IPS DF 6.9 (cell line): ENCODE measurements at regions not wholly inside any gene's neighbourhood (a gene's known extent, or its start where the extent isn't known, plus 50 kb on each side); places are given as distances from the start of the nearest gene placed in this dataset.

Experiments
- DNase-seq: peaks from one replicate; pipeline ENCODE4 v3.0.0-alpha.2; 2013; ENCODE audit warnings: low read depth, low spot score
- H3K27ac ChIP-seq: one replicate; pipeline ENCODE4 v1.5.1; 2013; ENCODE audit warnings: low read length, control low read depth
- H3K27me3 ChIP-seq: 2 replicates; pipeline ENCODE4 v1.6.1; 2013; ENCODE audit warnings: mild to moderate bottlenecking, low read length; ENCODE audit not compliant: control insufficient read depth, insufficient read depth
- H3K36me3 ChIP-seq: 2 replicates; pipeline ENCODE4 v1.6.1; 2013; ENCODE audit warnings: low read length; ENCODE audit not compliant: control insufficient read depth, insufficient read depth
- H3K4me1 ChIP-seq: 2 replicates; pipeline ENCODE4 v1.6.1; 2013; ENCODE audit warnings: low read length; ENCODE audit not compliant: control insufficient read depth, insufficient read depth
- H3K4me3 ChIP-seq: 2 replicates; pipeline ENCODE4 v1.5.1; 2013; ENCODE audit warnings: mild to moderate bottlenecking, low read length
- H3K9me3 ChIP-seq: 2 replicates; pipeline ENCODE4 v1.6.1; 2013; ENCODE audit warnings: low read length, inconsistent platforms; ENCODE audit not compliant: control insufficient read depth, insufficient read depth
- WGBS: extraction: QIAGEN DNeasy Blood & Tissue Kit; methylation state at CpG from one replicate; pipeline ENCODE4 v1.1.7; 2013; ENCODE audit warnings: mixed read lengths, missing lambda C conversion rate; ENCODE audit not compliant: insufficient read length, insufficient coverage; 5-methylcytosine and 5-hydroxymethylcytosine counted together

DNA sequence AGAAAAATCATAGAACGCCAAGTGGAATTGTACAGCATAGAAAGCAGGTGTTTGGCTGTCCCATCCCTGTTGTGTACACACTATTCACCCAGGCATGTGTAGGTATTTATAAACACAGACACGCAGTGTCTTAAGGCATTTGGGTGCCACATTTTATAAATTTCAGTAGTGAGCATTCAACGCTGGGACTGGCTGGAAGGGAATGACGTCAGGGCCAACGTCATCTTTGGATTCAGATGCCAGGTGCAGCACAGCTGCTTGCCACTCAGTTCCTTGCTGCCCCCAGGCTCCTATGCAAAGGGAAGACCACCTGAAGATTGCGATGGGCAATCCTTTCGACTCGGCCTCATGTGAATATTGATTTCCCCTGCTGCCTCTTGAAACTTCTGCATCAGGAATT is 461.7 kb upstream of the SOX11 start:
- Histone ChIP-seq H3K9me3 (no peaks in the 10 kb centered on the region), H3K27me3 (no peaks in the 10 kb centered on the region), H3K4me1 (no peaks in the 10 kb centered on the region), H3K4me3 (no peak overlapping the region), H3K36me3 (no peaks in the 10 kb centered on the region), H3K27ac (no peak overlapping the region)
- no peak for DNase-seq
- WGBS = no CpG with 5 or more reads among the region's 8 CpGs

DNA sequence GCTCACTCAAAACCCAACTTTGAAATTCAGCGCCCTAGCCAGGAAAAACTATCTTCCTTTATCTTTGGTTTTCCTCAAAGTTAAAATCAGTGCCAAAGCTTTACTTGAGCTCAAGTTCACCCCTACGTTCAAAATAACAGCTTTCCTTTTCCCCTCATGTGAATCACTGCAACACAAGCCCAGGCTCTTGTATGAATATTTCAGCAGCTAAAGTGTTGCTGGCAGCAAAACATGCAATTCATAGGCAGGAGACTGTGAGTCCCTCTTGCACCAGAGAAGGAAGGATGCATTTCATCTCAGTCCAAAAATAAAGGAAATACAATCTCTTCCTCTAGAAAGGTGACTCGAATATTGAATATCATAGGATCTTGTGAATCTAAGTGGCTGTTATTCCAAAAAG is 461.3 kb upstream of the SOX11 start:
- Histone ChIP-seq H3K4me3 (no peak overlapping the region), H3K4me1 (no peaks in the 10 kb centered on the region), H3K9me3 (no peaks in the 10 kb centered on the region), H3K27me3 (no peaks in the 10 kb centered on the region), H3K27ac (no peak overlapping the region), H3K36me3 (no peaks in the 10 kb centered on the region)
- DNase-seq = no peak
- no CpG with 5 or more reads among the region's 3 CpGs for WGBS

DNA sequence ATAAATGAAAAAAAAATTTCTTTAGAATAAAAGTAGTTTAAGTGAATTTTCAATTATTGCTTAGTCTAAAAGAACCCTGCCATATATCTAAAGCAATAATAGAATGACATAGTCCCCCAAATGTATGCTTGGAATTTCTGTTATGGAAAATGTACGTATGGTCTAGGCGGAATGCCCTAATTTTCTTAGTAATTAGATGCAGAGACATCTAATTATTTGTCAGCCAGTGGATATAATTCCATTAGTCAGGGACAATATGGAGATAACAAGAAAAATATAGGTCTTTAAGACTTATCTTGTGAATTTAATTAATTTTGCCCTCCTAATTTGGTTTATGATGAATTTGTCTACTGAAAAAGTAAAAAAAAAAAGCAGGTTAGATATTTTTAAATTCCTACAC is 460.9 kb upstream of the SOX11 start:
- no CpG with 5 or more reads among the region's 2 CpGs for whole genome bisulfite sequencing
- H3K27ac ChIP-seq = no peak overlapping the region
- no peaks in the 10 kb centered on the region for H3K4me1 ChIP-seq
- H3K36me3 ChIP-seq = no peaks in the 10 kb centered on the region
- no peaks in the 10 kb centered on the region for H3K9me3 ChIP-seq
- no peak overlapping the region for H3K4me3 ChIP-seq
- no peak for DNase-seq
- H3K27me3 ChIP-seq = no peaks in the 10 kb centered on the region

DNA sequence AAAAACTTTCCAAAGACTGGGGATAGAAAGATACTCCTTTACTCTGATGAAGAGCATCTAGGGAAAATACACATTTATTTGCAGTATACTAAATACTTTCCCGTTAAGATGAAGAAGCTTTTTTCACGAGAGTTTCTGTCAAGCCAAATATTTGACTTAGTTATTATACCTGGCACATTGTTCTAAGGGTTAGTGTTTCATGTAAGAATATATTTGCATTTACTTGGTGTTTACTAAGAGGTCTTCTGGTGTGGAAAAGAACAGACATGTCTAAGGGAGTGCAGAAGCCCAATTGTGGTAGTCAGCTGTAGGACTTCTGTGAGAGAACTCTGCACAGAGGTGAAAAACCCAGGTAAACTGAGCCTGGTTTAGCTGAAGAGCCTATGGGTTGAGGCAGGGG is 457.6 kb upstream of the SOX11 start:
- H3K36me3 ChIP-seq = no peaks in the 10 kb centered on the region
- H3K27me3 ChIP-seq = no peaks in the 10 kb centered on the region
- no peak overlapping the region for H3K4me3 ChIP-seq
- no peak for DNase-seq
- H3K9me3 ChIP-seq = no peaks in the 10 kb centered on the region
- H3K27ac ChIP-seq = no peak overlapping the region
- no CpG with 5 or more reads among the region's 2 CpGs for WGBS
- no peaks in the 10 kb centered on the region; the same call in 1 of the 2 replicates for H3K4me1 ChIP-seq

DNA sequence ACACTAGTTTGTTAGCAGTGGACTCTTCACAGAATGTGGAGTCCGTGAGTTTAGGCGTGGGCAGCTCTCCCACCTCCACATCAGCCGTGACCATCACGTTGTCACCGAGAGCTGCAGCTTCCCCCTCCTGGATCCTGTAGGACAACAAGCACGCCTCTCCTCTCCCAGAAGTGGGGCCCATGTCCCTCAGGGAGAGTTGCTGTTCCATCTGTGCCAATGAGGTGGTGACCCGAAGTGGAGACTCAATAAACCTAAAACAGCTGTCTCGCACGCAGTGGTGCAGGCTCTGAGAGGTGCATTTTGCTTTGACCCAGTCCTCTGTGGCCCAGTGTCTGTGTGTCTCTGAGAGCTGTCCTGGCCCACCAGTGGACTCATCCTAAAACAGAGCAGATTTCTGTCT is 456.5 kb upstream of the SOX11 start:
- no peaks in the 10 kb centered on the region for H3K36me3 ChIP-seq
- no CpG with 5 or more reads among the region's 9 CpGs for WGBS
- H3K9me3 ChIP-seq = no peaks in the 10 kb centered on the region
- no peaks in the 10 kb centered on the region for H3K27me3 ChIP-seq
- no peak for DNase-seq
- no peak overlapping the region for H3K4me3 ChIP-seq
- no peak overlapping the region for H3K27ac ChIP-seq
- no peaks in the 10 kb centered on the region; the same call in 1 of the 2 replicates for H3K4me1 ChIP-seq

DNA sequence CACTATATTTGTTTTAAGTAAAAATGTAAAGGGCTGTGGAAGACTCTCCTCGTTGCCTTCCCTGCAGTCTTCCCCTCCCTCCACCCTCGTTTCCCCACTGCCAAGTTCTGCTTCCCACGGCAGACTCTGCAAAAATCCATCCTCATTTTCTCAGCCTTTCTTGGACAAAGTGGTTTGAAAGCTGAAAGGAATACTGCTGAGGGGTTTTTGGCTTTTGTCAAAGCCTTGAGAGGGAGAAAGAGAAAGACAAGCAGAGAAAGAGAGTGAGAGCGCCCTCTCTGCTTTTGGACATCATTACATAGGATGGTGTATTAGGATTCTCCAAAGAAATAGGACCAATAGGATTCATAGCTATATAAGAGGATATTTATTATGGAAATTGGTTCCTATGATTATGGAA is 455.9 kb upstream of the SOX11 start:
- Histone ChIP-seq H3K27me3 (no peaks in the 10 kb centered on the region), H3K9me3 (no peaks in the 10 kb centered on the region), H3K36me3 (no peaks in the 10 kb centered on the region), H3K27ac (no peak overlapping the region), H3K4me3 (no peak overlapping the region), H3K4me1 (no peaks in the 10 kb centered on the region; the same call in 1 of the 2 replicates)
- no CpG with 5 or more reads among the region's 4 CpGs for WGBS
- peak; percentile 35 for DNase-seq

DNA sequence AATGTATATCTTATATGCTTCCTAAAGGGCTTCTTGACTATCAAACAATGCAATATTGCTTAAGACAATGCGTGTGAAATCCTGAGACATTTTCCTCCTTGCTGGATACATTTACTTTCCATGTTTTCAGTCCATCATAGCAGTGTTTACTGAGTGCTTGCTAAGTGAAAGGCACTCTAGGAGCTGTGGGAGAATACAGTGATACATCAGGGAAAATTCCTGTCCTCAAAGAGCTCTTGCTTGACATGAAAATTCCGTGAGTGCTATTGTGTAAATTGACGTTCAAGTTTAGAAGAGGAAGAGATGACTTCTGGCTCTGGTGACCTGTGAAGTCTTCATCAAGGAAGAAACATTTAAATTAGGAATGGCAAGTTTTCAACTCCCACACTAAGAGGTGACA is 449.4 kb upstream of the SOX11 start:
- DNase-seq = no peak
- WGBS = no CpG with 5 or more reads among the region's 3 CpGs
- H3K36me3 ChIP-seq = no peaks in the 10 kb centered on the region
- H3K4me3 ChIP-seq = no peak overlapping the region
- H3K4me1 ChIP-seq = no peaks in the 10 kb centered on the region
- H3K27ac ChIP-seq = no peak overlapping the region
- no peaks in the 10 kb centered on the region for H3K9me3 ChIP-seq
- H3K27me3 ChIP-seq = no peaks in the 10 kb centered on the region

DNA sequence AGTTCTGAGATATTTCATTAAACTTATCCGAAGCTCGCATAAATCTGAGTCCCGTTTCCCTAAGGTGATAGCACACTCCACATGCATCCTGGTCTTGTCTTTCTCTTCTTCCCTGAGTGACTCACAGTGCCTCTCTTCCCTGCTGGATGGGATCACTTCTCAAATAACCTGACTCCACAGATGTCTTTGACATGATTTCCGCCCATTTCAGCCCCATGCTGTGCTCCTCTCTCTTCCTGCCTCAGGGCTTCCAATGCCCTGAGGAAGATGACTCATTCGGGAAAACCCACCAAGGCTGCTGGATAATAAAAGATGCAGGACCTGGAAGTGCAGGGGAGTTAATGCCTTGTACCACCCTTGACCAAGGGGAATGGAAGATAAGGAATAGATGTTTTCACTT is 441.7 kb upstream of the SOX11 start:
- peak; percentile 27 for DNase-seq
- H3K27ac ChIP-seq = no peak overlapping the region

DNA sequence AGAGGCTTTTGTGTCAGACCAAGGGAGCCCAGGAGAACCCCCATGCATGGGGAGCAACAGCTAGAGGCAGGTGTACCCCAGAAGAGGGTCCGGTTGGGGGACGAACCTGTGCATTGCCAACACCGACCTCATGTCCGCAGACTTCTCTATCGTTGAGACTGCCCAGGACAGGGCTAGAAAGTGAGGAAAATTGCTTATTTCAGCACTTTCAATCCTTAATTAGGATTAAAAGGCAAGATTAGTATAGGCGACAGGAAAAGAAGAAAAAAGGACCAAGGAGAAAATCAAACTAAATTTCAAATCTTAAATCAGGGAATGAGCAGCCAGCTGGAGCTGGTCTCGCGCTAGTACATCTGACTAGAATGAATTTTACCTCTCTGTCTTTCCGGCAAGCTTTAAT is 438.9 kb upstream of the SOX11 start:
- Histone ChIP-seq H3K27ac (no peak overlapping the region), H3K27me3 (no peaks in the 10 kb centered on the region), H3K4me1 (no peaks in the 10 kb centered on the region), H3K4me3 (no peak overlapping the region), H3K36me3 (no peaks in the 10 kb centered on the region), H3K9me3 (no peaks in the 10 kb centered on the region)
- no peak for DNase-seq
- no CpG with 5 or more reads among the region's 9 CpGs for WGBS

More for the DNA sequence above, 441.7 kb upstream of the SOX11 start:
- H3K4me3 ChIP-seq = no peak overlapping the region
- H3K27me3 ChIP-seq = no peaks in the 10 kb centered on the region
- no CpG with 5 or more reads among the region's 5 CpGs for WGBS
- no peaks in the 10 kb centered on the region for H3K9me3 ChIP-seq
- no peaks in the 10 kb centered on the region for H3K36me3 ChIP-seq
- H3K4me1 ChIP-seq = no peaks in the 10 kb centered on the region

DNA sequence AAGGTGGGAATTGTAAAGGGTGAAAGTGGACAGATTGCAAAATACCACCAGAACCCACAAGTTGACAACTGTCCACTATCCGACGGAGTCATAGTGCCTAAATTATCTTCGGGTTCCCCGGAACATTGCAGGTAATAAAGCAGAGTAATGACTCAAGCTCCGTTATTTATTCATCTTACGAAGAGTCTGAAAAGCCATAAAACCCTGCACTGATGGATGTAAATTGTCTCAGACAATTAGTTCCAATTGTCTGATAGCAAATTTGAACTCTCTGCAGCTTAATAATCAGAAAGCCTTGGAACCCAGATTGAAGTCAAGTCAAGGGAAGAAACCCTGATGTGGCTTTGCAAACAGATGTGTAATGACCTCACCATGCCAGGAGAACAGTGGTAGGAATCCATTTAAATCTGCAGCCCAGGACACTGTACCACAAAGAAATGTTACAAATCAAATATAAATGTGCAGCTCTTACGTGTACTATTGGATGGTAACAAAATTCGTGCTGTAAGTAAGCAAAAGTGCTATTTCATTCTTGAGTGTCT is 437.3 kb upstream of the SOX11 start:
- DNase-seq = no peak

DNA sequence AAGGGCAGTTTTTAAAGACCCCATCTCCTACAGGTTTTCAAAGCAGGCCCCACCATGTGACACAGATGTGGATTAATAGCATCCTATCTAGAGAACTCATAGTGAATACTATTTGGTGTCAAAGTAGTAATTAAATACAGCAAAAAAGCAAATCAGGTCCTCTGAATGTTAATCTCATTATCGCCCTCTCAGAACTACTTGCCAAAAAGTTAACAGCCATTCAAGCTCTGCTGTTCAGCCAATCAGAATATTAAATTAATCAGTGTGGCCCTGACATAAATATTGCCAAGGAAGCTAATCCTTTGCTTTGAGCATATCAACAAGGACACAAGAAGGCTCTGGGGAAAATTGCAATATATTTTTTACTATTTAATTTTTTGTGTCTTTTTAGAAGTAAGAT is 428.9 kb upstream of the SOX11 start:
- WGBS = no CpG with 5 or more reads among the region's 1 CpG
- no peaks in the 10 kb centered on the region for H3K36me3 ChIP-seq
- H3K4me1 ChIP-seq = no peaks in the 10 kb centered on the region
- H3K9me3 ChIP-seq = no peaks in the 10 kb centered on the region
- H3K27ac ChIP-seq = no peak overlapping the region
- no peak overlapping the region for H3K4me3 ChIP-seq
- no peaks in the 10 kb centered on the region for H3K27me3 ChIP-seq
- no peak for DNase-seq

More for the DNA sequence above, 437.3 kb upstream of the SOX11 start:
- H3K4me1 ChIP-seq = no peaks in the 10 kb centered on the region
- no peak overlapping the region for H3K27ac ChIP-seq
- H3K27me3 ChIP-seq = no peaks in the 10 kb centered on the region
- WGBS = no CpG with 5 or more reads among the region's 8 CpGs
- no peak overlapping the region for H3K4me3 ChIP-seq
- H3K36me3 ChIP-seq = no peaks in the 10 kb centered on the region
- H3K9me3 ChIP-seq = no peaks in the 10 kb centered on the region
